GM12873 (cell line): ENCODE measurements at regions not wholly inside any gene's neighbourhood (a gene's known extent, or its start where the extent isn't known, plus 50 kb on each side); places are given as distances from the start of the nearest gene placed in this dataset.
A peak's percentile ranks its signal among the peaks of the same experiment; 100 is the strongest.

Source experiments
- CTCF ChIP-seq: IDR thresholded peaks from 2 replicates; pipeline ENCODE4 v1.5.1; 2012; ENCODE audit warnings: low read depth, mild to moderate bottlenecking, moderate library complexity, low read length, control low read depth; ENCODE audit not compliant: insufficient read depth; ENCODE audit errors: missing control alignments

- no peak for TF ChIP-seq CTCF
These were observed 70.3 kb upstream of the EPHA4 start for GRCh38 chr2:221642447-221642846.

- TF ChIP-seq CTCF: no peak
These were observed 69.2 kb upstream of the EPHA4 start for GRCh38 chr2:221641181-221641871.

- TF ChIP-seq CTCF: no peak
These were observed 68.6 kb upstream of the EPHA4 start for GRCh38 chr2:221640686-221641085.

- no peak for TF ChIP-seq CTCF
These were observed 65.7 kb upstream of the EPHA4 start for GRCh38 chr2:221637851-221638250.

- TF ChIP-seq CTCF: peak; percentile 17
These were observed 63.8 kb upstream of the EPHA4 start for GRCh38 chr2:221635949-221636348.

- no peak for TF ChIP-seq CTCF
These were observed 57.4 kb upstream of the EPHA4 start for GRCh38 chr2:221629468-221629867.

- no peak for TF ChIP-seq CTCF
These were observed 52.4 kb upstream of the EPHA4 start for GRCh38 chr2:221624475-221624874.
